GM12872 (cell line): ENCODE measurements at regions not wholly inside any gene's neighbourhood (a gene's known extent, or its start where the extent isn't known, plus 50 kb on each side); places are given as distances from the start of the nearest gene placed in this dataset.

Experiments
- TF ChIP-seq, protein P1 (sequence below): IDR thresholded peaks from 3 replicates; pipeline ENCODE4 v1.5.1; 2011; ENCODE audit warnings: low read depth, mild to moderate bottlenecking, low read length, moderate library complexity; ENCODE audit not compliant: insufficient read depth

DNA sequence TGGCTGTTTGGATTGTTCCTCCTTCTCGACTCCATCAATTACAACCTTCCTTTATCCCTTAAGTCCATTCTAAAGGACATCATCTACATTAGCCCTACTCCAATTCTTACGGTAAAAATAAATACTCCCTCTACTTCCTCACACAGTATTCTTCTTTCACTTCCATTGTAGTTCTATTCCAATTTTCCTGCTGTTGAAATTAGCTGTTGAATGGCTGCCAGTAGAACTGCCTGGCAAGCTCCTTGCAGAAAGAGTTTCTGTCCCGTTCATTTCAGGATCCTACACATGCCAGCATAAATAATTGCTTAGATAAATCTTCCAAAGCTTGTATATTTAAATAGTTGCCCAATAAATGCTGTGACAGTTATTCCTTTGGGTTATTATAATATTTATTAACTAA, 459.3 kb upstream of the TRIB2 start:
- TF ChIP-seq, protein P1, sequence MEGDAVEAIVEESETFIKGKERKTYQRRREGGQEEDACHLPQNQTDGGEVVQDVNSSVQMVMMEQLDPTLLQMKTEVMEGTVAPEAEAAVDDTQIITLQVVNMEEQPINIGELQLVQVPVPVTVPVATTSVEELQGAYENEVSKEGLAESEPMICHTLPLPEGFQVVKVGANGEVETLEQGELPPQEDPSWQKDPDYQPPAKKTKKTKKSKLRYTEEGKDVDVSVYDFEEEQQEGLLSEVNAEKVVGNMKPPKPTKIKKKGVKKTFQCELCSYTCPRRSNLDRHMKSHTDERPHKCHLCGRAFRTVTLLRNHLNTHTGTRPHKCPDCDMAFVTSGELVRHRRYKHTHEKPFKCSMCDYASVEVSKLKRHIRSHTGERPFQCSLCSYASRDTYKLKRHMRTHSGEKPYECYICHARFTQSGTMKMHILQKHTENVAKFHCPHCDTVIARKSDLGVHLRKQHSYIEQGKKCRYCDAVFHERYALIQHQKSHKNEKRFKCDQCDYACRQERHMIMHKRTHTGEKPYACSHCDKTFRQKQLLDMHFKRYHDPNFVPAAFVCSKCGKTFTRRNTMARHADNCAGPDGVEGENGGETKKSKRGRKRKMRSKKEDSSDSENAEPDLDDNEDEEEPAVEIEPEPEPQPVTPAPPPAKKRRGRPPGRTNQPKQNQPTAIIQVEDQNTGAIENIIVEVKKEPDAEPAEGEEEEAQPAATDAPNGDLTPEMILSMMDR: no peak

DNA sequence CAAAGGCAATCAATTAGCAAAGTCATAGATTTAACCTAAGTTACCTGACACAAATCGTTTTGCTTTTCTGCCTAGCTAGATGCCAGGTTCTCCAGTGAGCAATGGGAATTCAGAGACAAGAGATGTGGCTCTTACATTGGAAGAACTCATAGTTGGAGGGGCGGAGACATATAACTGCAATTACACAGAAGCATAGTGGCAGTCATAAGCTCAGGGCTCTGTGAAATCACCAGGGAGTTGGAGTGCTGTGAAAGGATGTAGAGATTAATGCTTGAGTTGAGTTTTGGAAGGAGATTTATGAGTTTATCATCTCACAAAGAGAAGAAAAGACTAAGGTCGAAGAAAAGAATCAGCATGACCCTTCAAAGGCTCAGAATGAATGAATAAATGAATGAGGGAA, 457.2 kb upstream of the TRIB2 start:
- TF ChIP-seq, protein P1: no peak

DNA sequence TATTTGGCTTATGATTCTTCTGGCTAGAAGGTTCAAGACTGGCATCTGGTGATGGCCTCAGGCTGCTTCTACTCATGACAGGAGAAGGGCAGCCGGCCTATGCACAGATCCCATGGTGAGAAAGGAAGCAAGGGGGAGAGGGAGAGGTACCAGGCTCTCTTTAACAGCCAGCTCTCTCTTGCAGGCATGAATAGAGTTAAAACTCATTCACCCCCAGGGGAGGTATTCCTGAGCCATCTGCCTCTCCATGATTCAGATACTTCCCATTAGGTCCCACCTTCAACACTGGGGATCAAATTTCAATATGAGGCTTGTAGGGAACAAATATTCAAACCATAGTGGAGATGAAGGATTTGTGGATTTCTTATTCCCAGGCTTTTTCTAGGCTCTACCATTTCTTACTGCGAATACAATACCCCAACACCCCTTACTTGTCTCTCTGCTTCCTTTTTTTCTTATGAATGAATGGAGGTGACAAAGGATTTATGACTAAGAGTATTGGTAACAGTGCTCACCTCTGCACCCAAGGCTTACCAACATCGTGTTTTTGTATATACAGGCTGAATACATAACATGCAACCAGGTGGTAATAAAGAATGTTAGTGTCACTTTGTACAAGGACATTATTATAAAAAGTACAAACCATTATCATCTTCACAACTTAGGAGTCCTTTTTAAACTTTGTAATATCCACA, 454.6 kb upstream of the TRIB2 start:
- TF ChIP-seq, protein P1: no peak

DNA sequence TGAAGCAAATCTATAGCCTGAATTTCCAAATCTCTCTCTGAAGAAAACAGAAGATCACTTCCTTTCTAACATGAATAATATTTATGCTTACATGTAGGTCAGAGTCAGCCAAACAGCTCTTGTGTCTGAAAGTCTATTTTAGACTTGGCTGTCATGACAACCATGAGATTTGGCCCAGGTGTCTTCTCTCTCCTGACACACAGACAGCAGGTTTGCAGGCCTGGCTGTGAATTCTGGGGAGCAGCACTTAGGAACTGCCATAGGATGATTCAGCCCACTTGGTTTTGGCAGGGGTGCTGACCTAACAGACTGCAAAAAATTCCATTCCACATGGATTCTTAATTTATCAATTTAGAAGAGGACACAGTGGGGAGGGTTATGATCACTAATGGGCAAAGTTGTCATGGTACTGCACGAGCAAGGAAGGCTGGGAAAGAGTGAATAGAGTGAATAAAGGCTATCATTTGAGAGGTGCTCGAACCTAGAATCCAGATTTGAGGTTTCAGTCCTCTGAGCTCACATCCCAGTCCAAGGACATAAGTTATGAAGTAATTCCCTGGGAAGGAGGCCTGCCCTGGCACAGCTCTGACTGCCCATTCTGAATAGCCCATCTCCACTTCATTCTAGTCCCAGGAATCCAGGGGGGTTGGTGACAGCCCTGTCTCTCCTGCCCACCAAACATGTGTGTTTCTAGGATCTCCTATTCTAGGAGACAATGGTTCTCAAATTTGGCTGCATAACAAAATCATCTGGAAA, 453.9 kb upstream of the TRIB2 start:
- TF ChIP-seq, protein P1: no peak

DNA sequence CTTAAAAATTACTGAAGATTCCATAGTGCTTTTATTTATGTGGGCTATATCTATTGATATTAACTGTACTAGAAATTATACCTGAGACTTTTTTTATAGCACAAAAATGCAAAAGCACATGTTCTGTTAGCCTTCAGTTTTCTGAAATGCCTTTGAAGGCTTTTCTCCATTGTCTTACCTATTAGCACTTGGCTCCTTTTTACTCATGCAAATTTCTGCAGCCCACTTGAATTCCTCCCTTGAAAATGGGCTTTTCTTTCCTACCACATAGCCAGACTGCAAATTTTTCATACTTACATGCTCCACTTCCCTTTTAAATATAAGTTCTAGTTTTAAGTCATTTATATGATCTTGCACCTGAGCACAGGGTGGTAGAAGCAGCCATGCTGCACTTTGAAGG, 453.0 kb upstream of the TRIB2 start:
- TF ChIP-seq, protein P1: no peak

DNA sequence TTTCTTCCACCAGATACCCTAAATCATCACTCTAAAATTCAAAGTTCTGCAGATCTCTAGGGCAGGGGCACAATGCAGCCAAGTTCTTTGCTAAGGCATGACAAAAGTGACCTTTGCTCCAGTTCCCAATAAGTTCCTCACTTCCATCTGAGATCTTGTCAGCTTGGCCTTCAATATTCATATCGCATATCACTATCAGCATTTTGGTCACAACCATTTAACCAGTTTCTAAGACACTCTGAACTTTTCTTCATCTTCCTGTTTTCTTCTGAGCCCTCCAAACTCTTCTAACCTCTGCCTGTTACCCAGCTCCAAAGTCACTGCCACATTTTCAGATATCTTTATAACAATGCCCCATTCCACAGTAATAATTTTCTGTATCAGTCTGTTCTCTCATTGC, 452.6 kb upstream of the TRIB2 start:
- TF ChIP-seq, protein P1: no peak

DNA sequence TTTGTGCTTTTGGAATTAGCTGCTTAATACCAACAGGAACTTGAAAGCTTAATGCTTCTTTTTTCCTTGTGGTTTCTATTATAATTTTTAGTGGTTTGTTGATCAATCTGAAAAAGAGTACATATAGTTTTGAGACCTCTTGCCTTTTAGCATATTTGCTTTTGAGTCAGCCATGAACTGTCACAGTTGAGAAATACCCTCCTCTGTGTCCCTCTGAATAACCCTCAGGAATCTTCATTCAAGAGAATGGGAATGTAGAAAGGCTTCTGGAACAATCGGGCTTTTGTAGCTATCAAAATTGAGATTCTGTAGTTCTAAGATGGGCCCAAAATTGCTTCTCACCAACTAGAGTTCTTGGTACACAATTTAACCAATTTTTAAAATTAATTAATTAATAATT, 451.1 kb upstream of the TRIB2 start:
- TF ChIP-seq, protein P1: no peak
